ENCODE measurements at regions not wholly inside any gene's neighbourhood (a gene's known extent, or its start where the extent isn't known, plus 50 kb on each side); places are given as distances from the start of the nearest gene placed in this dataset.

DNA sequence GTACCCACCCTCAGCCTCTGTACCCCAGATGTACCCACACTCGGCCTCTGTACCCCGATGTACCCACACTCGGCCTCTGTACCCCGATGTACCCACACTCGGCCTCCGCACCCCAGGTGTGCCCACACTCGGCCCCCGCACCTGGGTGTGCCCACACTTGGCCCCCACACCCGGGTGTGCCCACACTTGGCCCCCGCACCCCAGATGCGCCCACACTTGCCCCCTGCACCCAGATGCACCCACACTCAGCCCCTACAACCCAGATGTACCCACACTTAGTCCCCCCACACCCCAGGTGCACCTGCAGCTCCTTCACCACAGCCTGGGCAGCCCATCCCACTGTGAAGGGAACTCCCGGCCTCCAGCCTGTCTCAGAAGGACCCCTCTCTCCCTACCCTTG is 69.7 kb downstream of the PEX11G start:
- no peak for TF ChIP-seq POLR2A (IDR thresholded peaks at IDR 0.05)
- TF ChIP-seq, protein P1, sequence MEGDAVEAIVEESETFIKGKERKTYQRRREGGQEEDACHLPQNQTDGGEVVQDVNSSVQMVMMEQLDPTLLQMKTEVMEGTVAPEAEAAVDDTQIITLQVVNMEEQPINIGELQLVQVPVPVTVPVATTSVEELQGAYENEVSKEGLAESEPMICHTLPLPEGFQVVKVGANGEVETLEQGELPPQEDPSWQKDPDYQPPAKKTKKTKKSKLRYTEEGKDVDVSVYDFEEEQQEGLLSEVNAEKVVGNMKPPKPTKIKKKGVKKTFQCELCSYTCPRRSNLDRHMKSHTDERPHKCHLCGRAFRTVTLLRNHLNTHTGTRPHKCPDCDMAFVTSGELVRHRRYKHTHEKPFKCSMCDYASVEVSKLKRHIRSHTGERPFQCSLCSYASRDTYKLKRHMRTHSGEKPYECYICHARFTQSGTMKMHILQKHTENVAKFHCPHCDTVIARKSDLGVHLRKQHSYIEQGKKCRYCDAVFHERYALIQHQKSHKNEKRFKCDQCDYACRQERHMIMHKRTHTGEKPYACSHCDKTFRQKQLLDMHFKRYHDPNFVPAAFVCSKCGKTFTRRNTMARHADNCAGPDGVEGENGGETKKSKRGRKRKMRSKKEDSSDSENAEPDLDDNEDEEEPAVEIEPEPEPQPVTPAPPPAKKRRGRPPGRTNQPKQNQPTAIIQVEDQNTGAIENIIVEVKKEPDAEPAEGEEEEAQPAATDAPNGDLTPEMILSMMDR (IDR thresholded peaks at IDR 0.05), result no peak
- no peak for TF ChIP-seq EP300 (IDR thresholded peaks at IDR 0.05)
